Glutamatergic neuron (in vitro differentiated cells): ENCODE measurements at regions not wholly inside any gene's neighbourhood (a gene's known extent, or its start where the extent isn't known, plus 50 kb on each side); places are given as distances from the start of the nearest gene placed in this dataset.

ENCODE experiments used
- DNase-seq: peaks from one replicate; pipeline ENCODE4 v3.0.0; 2022
- H3K27ac Mint-ChIP-seq: one replicate; pipeline ENCODE4 v1.8.0; 2020; ENCODE audit warnings: mild to moderate bottlenecking, mixed read lengths, inconsistent platforms; ENCODE audit not compliant: unreplicated experiment
- H3K27me3 Mint-ChIP-seq: one replicate; pipeline ENCODE4 v1.8.0; 2020; ENCODE audit warnings: mild to moderate bottlenecking, moderate library complexity, mixed read lengths, inconsistent platforms; ENCODE audit not compliant: unreplicated experiment
- H3K36me3 Mint-ChIP-seq: one replicate; pipeline ENCODE4 v1.8.0; 2020; ENCODE audit warnings: mild to moderate bottlenecking, mixed read lengths, inconsistent platforms; ENCODE audit not compliant: unreplicated experiment
- H3K4me1 Mint-ChIP-seq: one replicate; pipeline ENCODE4 v1.8.0; 2020; ENCODE audit warnings: mild to moderate bottlenecking, low read depth, mixed read lengths, inconsistent platforms; ENCODE audit not compliant: unreplicated experiment
- H3K4me3 Mint-ChIP-seq: one replicate; pipeline ENCODE4 v1.8.0; 2020; ENCODE audit warnings: mild to moderate bottlenecking, mixed read lengths, inconsistent platforms; ENCODE audit not compliant: unreplicated experiment
- H3K9me3 Mint-ChIP-seq: one replicate; pipeline ENCODE4 v1.8.0; 2020; ENCODE audit warnings: mild to moderate bottlenecking, moderate library complexity, mixed read lengths, inconsistent platforms; ENCODE audit not compliant: unreplicated experiment
- TF ChIP-seq, protein P1 (sequence below): fragments of 200-600 bp; sonication (generic); IDR thresholded peaks from one replicate; pipeline ENCODE4 v1.5.0; 2021; ENCODE audit not compliant: partially characterized antibody, unreplicated experiment

- Mint-ChIP-seq H3K4me3 (no peak overlapping the region), H3K4me1 (no peaks in the 10 kb centered on the region), H3K27me3 (no peaks in the 10 kb centered on the region), H3K9me3 (no peaks in the 10 kb centered on the region), H3K36me3 (no peaks in the 10 kb centered on the region), H3K27ac (no peak overlapping the region)
- no peak for DNase-seq
- TF ChIP-seq, protein P1, sequence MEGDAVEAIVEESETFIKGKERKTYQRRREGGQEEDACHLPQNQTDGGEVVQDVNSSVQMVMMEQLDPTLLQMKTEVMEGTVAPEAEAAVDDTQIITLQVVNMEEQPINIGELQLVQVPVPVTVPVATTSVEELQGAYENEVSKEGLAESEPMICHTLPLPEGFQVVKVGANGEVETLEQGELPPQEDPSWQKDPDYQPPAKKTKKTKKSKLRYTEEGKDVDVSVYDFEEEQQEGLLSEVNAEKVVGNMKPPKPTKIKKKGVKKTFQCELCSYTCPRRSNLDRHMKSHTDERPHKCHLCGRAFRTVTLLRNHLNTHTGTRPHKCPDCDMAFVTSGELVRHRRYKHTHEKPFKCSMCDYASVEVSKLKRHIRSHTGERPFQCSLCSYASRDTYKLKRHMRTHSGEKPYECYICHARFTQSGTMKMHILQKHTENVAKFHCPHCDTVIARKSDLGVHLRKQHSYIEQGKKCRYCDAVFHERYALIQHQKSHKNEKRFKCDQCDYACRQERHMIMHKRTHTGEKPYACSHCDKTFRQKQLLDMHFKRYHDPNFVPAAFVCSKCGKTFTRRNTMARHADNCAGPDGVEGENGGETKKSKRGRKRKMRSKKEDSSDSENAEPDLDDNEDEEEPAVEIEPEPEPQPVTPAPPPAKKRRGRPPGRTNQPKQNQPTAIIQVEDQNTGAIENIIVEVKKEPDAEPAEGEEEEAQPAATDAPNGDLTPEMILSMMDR: no peak
Observed at GRCh38 chr2:100660851-100661584, 98.2 kb downstream of the PDCL3 start.

DNA sequence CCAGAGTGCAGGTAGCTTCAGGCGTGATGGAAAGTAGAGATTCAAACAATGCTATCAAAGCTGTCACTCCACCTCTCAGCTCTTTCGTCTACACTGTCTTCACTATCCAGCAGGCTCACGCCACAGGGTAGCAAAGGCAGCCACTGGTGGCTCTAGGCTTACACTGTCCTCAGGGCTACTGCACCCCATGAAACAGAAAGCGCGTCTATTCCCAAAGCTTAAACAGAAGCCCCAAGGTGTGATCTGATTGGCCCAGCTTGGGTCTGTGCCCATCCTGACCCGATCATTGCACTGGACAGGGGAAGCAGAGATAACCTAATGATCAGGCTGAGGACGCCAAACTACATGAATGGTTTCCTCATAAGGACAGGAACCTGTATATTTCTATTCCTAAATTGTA is 100.1 kb downstream of the PDCL3 start:
- H3K4me3 Mint-ChIP-seq: no peak overlapping the region
- H3K4me1 Mint-ChIP-seq: no peaks in the 10 kb centered on the region
- no peaks in the 10 kb centered on the region for H3K27me3 Mint-ChIP-seq
- no peaks in the 10 kb centered on the region for H3K36me3 Mint-ChIP-seq
- H3K27ac Mint-ChIP-seq: no peak overlapping the region
- H3K9me3 Mint-ChIP-seq: no peaks in the 10 kb centered on the region
- no peak for DNase-seq
- TF ChIP-seq, protein P1: no peak

DNA sequence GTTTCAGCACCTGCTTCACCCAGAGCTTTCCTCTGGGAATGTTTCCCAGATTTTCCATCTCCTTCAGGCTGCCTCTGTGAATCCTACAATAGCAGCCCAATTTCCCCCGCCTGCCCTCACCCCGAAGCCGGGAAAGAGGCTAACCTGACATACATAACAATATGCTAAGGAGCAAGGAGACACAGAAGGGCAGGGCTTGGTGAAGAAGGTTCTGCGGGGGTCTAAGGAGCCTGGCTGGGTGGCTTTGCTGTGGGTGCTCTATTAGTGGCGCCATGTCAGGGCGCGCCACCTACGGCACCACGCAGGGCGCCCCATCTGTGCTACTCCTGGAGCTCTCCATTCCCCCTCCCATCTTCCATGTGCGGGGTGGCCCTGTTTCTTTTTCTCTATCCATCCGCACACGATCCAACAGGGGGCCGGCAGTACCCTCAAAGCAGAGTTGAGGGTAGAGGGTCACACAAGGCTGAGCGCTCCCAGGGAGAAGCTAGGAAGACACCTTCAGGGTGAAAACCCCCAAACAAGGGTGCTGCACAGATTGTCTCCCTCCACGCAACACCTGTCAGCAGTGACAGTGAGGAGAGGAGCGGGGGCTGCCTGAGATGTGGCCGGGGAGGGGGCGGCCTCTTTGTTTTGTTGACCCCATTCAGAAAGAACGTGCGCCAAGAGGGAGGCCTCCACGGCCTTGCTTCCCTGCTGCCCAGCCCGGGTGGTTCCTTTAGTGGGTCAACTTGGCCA is 101.4 kb downstream of the PDCL3 start:
- DNase-seq: no peak
- Mint-ChIP-seq H3K9me3 (no peaks in the 10 kb centered on the region), H3K36me3 (no peaks in the 10 kb centered on the region), H3K27me3 (no peaks in the 10 kb centered on the region), H3K4me1 (no peaks in the 10 kb centered on the region), H3K4me3 (no peak overlapping the region), H3K27ac (no peak overlapping the region)
- TF ChIP-seq, protein P1: no peak

DNA sequence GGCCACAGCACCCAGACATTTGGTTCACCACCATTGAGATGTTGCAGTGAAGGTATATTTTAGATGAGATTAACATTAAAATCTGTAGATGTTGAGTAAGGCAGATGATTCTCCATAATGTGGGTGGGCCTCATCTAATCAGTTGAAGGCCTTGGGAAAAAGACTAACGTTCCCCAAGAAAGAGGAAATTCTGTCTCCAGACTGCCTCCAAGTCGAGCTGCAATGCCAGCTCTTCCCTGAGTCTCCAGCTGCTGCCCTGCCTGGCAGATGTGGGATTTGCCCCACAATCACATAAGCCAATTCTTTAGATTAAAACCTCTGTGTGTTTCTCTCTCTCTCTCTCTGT is 101.9 kb downstream of the PDCL3 start:
- no peak overlapping the region for H3K27ac Mint-ChIP-seq
- H3K36me3 Mint-ChIP-seq: no peaks in the 10 kb centered on the region
- no peaks in the 10 kb centered on the region for H3K4me1 Mint-ChIP-seq
- TF ChIP-seq, protein P1: no peak
- no peak overlapping the region for H3K4me3 Mint-ChIP-seq
- DNase-seq: no peak
- no peaks in the 10 kb centered on the region for H3K27me3 Mint-ChIP-seq
- no peaks in the 10 kb centered on the region for H3K9me3 Mint-ChIP-seq

DNA sequence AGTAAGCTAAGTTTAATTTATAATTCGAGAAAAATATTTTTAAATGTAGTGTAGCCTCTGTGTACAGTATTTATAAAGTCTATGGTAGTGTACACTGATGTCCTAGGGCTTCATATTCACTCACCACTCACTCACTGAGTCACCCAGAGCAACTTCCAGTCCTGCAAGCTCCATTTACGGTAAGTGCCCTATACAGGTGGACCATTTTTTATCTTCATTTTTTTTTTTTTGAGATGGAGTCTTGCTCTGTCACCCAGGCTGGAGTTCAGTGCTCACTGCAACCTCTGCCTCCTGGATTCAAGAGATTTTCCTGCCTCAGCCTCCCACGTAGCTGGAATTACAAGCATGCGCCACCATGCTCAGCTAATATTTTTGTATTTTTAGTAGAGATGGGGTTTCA is 104.2 kb downstream of the PDCL3 start:
- Mint-ChIP-seq H3K36me3 (no peaks in the 10 kb centered on the region), H3K27ac (no peak overlapping the region), H3K4me1 (no peaks in the 10 kb centered on the region), H3K9me3 (no peaks in the 10 kb centered on the region), H3K27me3 (peaks cover 3% of the 10 kb centered on the region), H3K4me3 (no peak overlapping the region)
- TF ChIP-seq, protein P1: no peak
- no peak for DNase-seq
